Endothelial cell of umbilical vein (primary cell): ENCODE measurements at regions not wholly inside any gene's neighbourhood (a gene's known extent, or its start where the extent isn't known, plus 50 kb on each side); places are given as distances from the start of the nearest gene placed in this dataset.

Experiments
- EZH2 ChIP-seq: IDR thresholded peaks from 2 replicates; pipeline ENCODE4 v1.6.1; 2012; ENCODE audit warnings: borderline replicate concordance, low read depth, mild to moderate bottlenecking, moderate library complexity, low read length, inconsistent platforms; ENCODE audit not compliant: severe bottlenecking
- POLR2A ChIP-seq: IDR thresholded peaks from 2 replicates; pipeline ENCODE4 v1.6.1; 2012; ENCODE audit warnings: low read depth, mild to moderate bottlenecking, control low read depth, low read length
- TF ChIP-seq, protein P1 (sequence below), 2 donors: IDR thresholded peaks; 1 replicate in 1 of 2; 2 replicates in 1 of 2; pipeline ENCODE4 v1.5.1; 2011; ENCODE audit warnings: low read length in 2 of 2, mild to moderate bottlenecking in 2 of 2, moderate library complexity in 2 of 2, control low read depth in 1 of 2, inconsistent platforms in 1 of 2, low read depth in 1 of 2; ENCODE audit not compliant: insufficient read depth in 1 of 2; ENCODE audit errors: extremely low read depth in 1 of 2

DNA sequence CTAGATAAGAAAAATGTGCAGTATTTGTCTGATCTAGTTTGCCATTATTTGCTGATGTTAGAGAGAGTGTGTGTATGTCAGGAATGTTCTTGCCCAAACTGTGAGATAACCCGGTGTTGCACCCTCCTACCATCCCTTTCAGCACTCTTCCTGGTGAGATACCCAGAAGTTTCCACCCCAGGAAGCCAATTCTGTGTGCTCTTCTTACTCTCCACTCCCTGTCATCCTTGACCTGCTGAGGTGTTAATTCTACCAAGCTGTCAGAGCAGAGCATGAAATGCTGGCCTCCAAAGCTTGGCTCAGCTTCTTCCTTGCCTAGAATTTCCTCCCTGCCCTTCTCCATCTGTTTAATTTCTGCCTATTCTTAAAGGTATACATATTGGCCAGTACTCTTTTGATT lies 237.3 kb upstream of the CNR1 start:
- TF ChIP-seq, protein P1, sequence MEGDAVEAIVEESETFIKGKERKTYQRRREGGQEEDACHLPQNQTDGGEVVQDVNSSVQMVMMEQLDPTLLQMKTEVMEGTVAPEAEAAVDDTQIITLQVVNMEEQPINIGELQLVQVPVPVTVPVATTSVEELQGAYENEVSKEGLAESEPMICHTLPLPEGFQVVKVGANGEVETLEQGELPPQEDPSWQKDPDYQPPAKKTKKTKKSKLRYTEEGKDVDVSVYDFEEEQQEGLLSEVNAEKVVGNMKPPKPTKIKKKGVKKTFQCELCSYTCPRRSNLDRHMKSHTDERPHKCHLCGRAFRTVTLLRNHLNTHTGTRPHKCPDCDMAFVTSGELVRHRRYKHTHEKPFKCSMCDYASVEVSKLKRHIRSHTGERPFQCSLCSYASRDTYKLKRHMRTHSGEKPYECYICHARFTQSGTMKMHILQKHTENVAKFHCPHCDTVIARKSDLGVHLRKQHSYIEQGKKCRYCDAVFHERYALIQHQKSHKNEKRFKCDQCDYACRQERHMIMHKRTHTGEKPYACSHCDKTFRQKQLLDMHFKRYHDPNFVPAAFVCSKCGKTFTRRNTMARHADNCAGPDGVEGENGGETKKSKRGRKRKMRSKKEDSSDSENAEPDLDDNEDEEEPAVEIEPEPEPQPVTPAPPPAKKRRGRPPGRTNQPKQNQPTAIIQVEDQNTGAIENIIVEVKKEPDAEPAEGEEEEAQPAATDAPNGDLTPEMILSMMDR (IDR thresholded peaks at IDR 0.05; ENCODE audit: extremely low read depth in 1 of 2, insufficient read depth in 1 of 2, low read depth in 1 of 2, low read length in 2 of 2) = no peak
- no peak for TF ChIP-seq POLR2A
- TF ChIP-seq EZH2 = no peak
